ENCODE measurements at regions not wholly inside any gene's neighbourhood (a gene's known extent, or its start where the extent isn't known, plus 50 kb on each side); places are given as distances from the start of the nearest gene placed in this dataset.

- no peak overlapping the region for H2AFZ ChIP-seq (ENCODE audit: insufficient read depth, low read depth, low read length, poor library complexity, severe bottlenecking)
- no peak for DNase-seq
- H3K4me3 Mint-ChIP-seq = no peak overlapping the region
Observed at GRCh38 chr1:221087919-221088318, 208.7 kb downstream of the HLX start.

GRCh38 chr1:221089273-221089672, 210.0 kb downstream of the HLX start:
- H3K27me3 Mint-ChIP-seq (ENCODE audit: low read depth in 3 of 3) = peaks cover 0 to 3% (median 0%) of the 10 kb centered on the region in 3 donors
- no peaks in the 10 kb centered on the region for H4K20me1 ChIP-seq (ENCODE audit: insufficient read depth, low read length)
- H3K4me2 ChIP-seq (replicated peaks; ENCODE audit: extremely low read depth, low read length, poor library complexity, severe bottlenecking) = no peak overlapping the region
- intact Hi-C loops (cut with micrococcal nuclease) = no loop called here
- H3K9me3 ChIP-seq (replicated peaks in 1 of 2; ENCODE audit: control insufficient read depth in 1 of 2, insufficient read depth in 1 of 2, low read length in 2 of 2) = peaks cover 0 to 5% of the 10 kb centered on the region in 2 donors
- H3K4me1 ChIP-seq (ENCODE audit: control insufficient read depth in 1 of 2, insufficient read depth in 2 of 2, low read length in 2 of 2) = peaks cover 20 to 29% of the 10 kb centered on the region in 2 donors
- H3K4me3 ChIP-seq (replicated peaks in 1 of 3; ENCODE audit: low read depth in 2 of 3, low read length in 3 of 3) = no peak overlapping the region
- H3K79me2 ChIP-seq (ENCODE audit: insufficient read depth, low read length) = no peaks in the 10 kb centered on the region
- H3K27ac Mint-ChIP-seq = no peak overlapping the region
- H3K27me3 ChIP-seq (ENCODE audit: control insufficient read depth in 2 of 2, insufficient read depth in 2 of 2, low read length in 2 of 2) = no peaks in the 10 kb centered on the region
- H3K36me3 ChIP-seq (replicated peaks in 1 of 2; ENCODE audit: control insufficient read depth in 1 of 2, insufficient read depth in 2 of 2, low read length in 2 of 2) = no peaks in the 10 kb centered on the region
- H2AFZ ChIP-seq (ENCODE audit: insufficient read depth, low read depth, low read length, poor library complexity, severe bottlenecking) = no peak overlapping the region
- DNase-seq = no peak
- TF ChIP-seq CTCF (IDR thresholded peaks at IDR 0.05) = no peak
- peaks cover 3 to 13% (median 8%) of the 10 kb centered on the region in 7 donors for H3K9me3 Mint-ChIP-seq
- no peak overlapping the region for H3K4me3 Mint-ChIP-seq
- no peak overlapping the region for H3K27ac ChIP-seq (ENCODE audit: low read depth in 1 of 2, low read length in 2 of 2)
- H3K9ac ChIP-seq (ENCODE audit: insufficient read depth, low read length, poor library complexity, severe bottlenecking) = no peak overlapping the region
- WGBS (ENCODE audit: insufficient coverage) = 100% methylated on average over 2 of the region's 3 CpGs
- peaks cover 33% of the 10 kb centered on the region for H3K4me1 Mint-ChIP-seq
- peaks cover 0 to 2% of the 10 kb centered on the region in 2 donors for H3K36me3 Mint-ChIP-seq

More at GRCh38 chr1:221087919-221088318, 208.7 kb downstream of the HLX start:
- H3K79me2 ChIP-seq (ENCODE audit: insufficient read depth, low read length) = no peaks in the 10 kb centered on the region
- no peak for TF ChIP-seq CTCF (IDR thresholded peaks at IDR 0.05)
- peaks cover 3 to 13% (median 8%) of the 10 kb centered on the region in 7 donors for H3K9me3 Mint-ChIP-seq
- no peak overlapping the region for H3K9ac ChIP-seq (ENCODE audit: insufficient read depth, low read length, poor library complexity, severe bottlenecking)
- 100% methylated on average over 1 of the region's 2 CpGs for WGBS (ENCODE audit: insufficient coverage)
- peaks cover 0 to 3% (median 0%) of the 10 kb centered on the region in 3 donors for H3K27me3 Mint-ChIP-seq (ENCODE audit: low read depth in 3 of 3)
- intact Hi-C loops (cut with micrococcal nuclease) = no loop called here
- no peak overlapping the region for H3K27ac ChIP-seq (ENCODE audit: low read depth in 1 of 2, low read length in 2 of 2)
- H3K27me3 ChIP-seq (ENCODE audit: control insufficient read depth in 2 of 2, insufficient read depth in 2 of 2, low read length in 2 of 2) = no peaks in the 10 kb centered on the region
- H3K4me2 ChIP-seq (replicated peaks; ENCODE audit: extremely low read depth, low read length, poor library complexity, severe bottlenecking) = no peak overlapping the region
- H3K9me3 ChIP-seq (replicated peaks in 1 of 2; ENCODE audit: control insufficient read depth in 1 of 2, insufficient read depth in 1 of 2, low read length in 2 of 2) = peaks cover 0 to 5% of the 10 kb centered on the region in 2 donors
- no peaks in the 10 kb centered on the region for H4K20me1 ChIP-seq (ENCODE audit: insufficient read depth, low read length)
- H3K4me3 ChIP-seq (replicated peaks in 1 of 3; ENCODE audit: low read depth in 2 of 3, low read length in 3 of 3) = no peak overlapping the region
- peaks cover 14 to 18% of the 10 kb centered on the region in 2 donors for H3K4me1 ChIP-seq (ENCODE audit: control insufficient read depth in 1 of 2, insufficient read depth in 2 of 2, low read length in 2 of 2)
- H3K36me3 Mint-ChIP-seq = peaks cover 0 to 2% of the 10 kb centered on the region in 2 donors
- peaks cover 25% of the 10 kb centered on the region for H3K4me1 Mint-ChIP-seq
- H3K36me3 ChIP-seq (replicated peaks in 1 of 2; ENCODE audit: control insufficient read depth in 1 of 2, insufficient read depth in 2 of 2, low read length in 2 of 2) = no peaks in the 10 kb centered on the region
- no peak overlapping the region for H3K27ac Mint-ChIP-seq

Measured in CD14-positive monocyte (primary cell).